Duodenal mucosa (tissue), 2 donors: ENCODE measurements at regions not wholly inside any gene's neighbourhood (a gene's known extent, or its start where the extent isn't known, plus 50 kb on each side); places are given as distances from the start of the nearest gene placed in this dataset.

ENCODE experiments used
- H3K27ac ChIP-seq: one replicate; pipeline ENCODE4 v1.7.0; 2013; ENCODE audit warnings: low read depth, low read length
- H3K27me3 ChIP-seq, 2 donors: one replicate each; pipeline ENCODE4 v1.7.0; 2013; ENCODE audit warnings: low read length in 2 of 2, control low read depth in 1 of 2; ENCODE audit not compliant: insufficient read depth in 2 of 2, control insufficient read depth in 1 of 2
- H3K36me3 ChIP-seq, 2 donors: one replicate each; pipeline ENCODE4 v1.7.0; 2013; ENCODE audit warnings: low read length in 2 of 2, control low read depth in 1 of 2; ENCODE audit not compliant: insufficient read depth in 2 of 2, control insufficient read depth in 1 of 2
- H3K4me1 ChIP-seq, 2 donors: one replicate each; pipeline ENCODE4 v1.7.0; 2013; ENCODE audit warnings: low read length in 2 of 2, control low read depth in 1 of 2; ENCODE audit not compliant: insufficient read depth in 2 of 2, control insufficient read depth in 1 of 2
- H3K4me3 ChIP-seq, 2 donors: one replicate each; pipeline ENCODE4 v1.7.0; 2013; ENCODE audit warnings: low read length in 2 of 2, low read depth in 1 of 2
- H3K9ac ChIP-seq, 2 donors: one replicate each; pipeline ENCODE4 v1.7.0; 2013; ENCODE audit warnings: low read length in 2 of 2, low read depth in 1 of 2
- H3K9me3 ChIP-seq, 2 donors: one replicate each; pipeline ENCODE4 v1.7.0; 2013; ENCODE audit warnings: low read length in 2 of 2, control low read depth in 1 of 2; ENCODE audit not compliant: control insufficient read depth in 1 of 2

- H3K4me3 ChIP-seq, result no peak overlapping the region
- H3K27me3 ChIP-seq, result no peaks in the 10 kb centered on the region
- H3K9ac ChIP-seq, result no peak overlapping the region
- no peaks in the 10 kb centered on the region for H3K36me3 ChIP-seq
- no peak overlapping the region for H3K27ac ChIP-seq
- H3K9me3 ChIP-seq, result no peaks in the 10 kb centered on the region
- no peaks in the 10 kb centered on the region for H3K4me1 ChIP-seq
These were observed 157.0 kb upstream of the ADO start for GRCh38 chr10:62647375-62648092.

- H3K27me3 ChIP-seq, result no peaks in the 10 kb centered on the region
- no peaks in the 10 kb centered on the region for H3K4me1 ChIP-seq
- no peak overlapping the region for H3K27ac ChIP-seq
- H3K9ac ChIP-seq, result no peak overlapping the region
- no peaks in the 10 kb centered on the region for H3K9me3 ChIP-seq
- H3K4me3 ChIP-seq, result no peak overlapping the region
- no peaks in the 10 kb centered on the region for H3K36me3 ChIP-seq
These were observed 155.6 kb upstream of the ADO start for GRCh38 chr10:62648921-62649320.

- no peak overlapping the region for H3K9ac ChIP-seq
- no peaks in the 10 kb centered on the region for H3K4me1 ChIP-seq
- no peaks in the 10 kb centered on the region for H3K9me3 ChIP-seq
- H3K4me3 ChIP-seq, result no peak overlapping the region
- H3K27me3 ChIP-seq, result no peaks in the 10 kb centered on the region
- no peaks in the 10 kb centered on the region for H3K36me3 ChIP-seq
- no peak overlapping the region for H3K27ac ChIP-seq
These were observed 154.1 kb upstream of the ADO start for GRCh38 chr10:62650411-62650810.

- Histone ChIP-seq H3K27ac (no peak overlapping the region), H3K9ac (no peak overlapping the region), H3K27me3 (no peaks in the 10 kb centered on the region), H3K4me1 (no peaks in the 10 kb centered on the region), H3K9me3 (no peaks in the 10 kb centered on the region), H3K4me3 (no peak overlapping the region), H3K36me3 (no peaks in the 10 kb centered on the region)
These were observed 153.2 kb upstream of the ADO start for GRCh38 chr10:62651341-62651740.

GRCh38 chr10:62652114-62652513 lies 152.4 kb upstream of the ADO start:
- no peaks in the 10 kb centered on the region for H3K9me3 ChIP-seq
- no peak overlapping the region for H3K9ac ChIP-seq
- H3K4me3 ChIP-seq, result no peak overlapping the region
- no peaks in the 10 kb centered on the region for H3K27me3 ChIP-seq
- no peak overlapping the region for H3K27ac ChIP-seq
- no peaks in the 10 kb centered on the region for H3K4me1 ChIP-seq
- H3K36me3 ChIP-seq, result no peaks in the 10 kb centered on the region

GRCh38 chr10:62652564-62652963 lies 152.0 kb upstream of the ADO start:
- Histone ChIP-seq H3K9me3 (no peaks in the 10 kb centered on the region), H3K36me3 (no peaks in the 10 kb centered on the region), H3K27me3 (no peaks in the 10 kb centered on the region), H3K27ac (no peak overlapping the region), H3K4me1 (no peaks in the 10 kb centered on the region), H3K4me3 (no peak overlapping the region), H3K9ac (no peak overlapping the region)

- H3K27me3 ChIP-seq, result no peaks in the 10 kb centered on the region
- H3K36me3 ChIP-seq, result no peaks in the 10 kb centered on the region
- H3K4me1 ChIP-seq, result no peaks in the 10 kb centered on the region
- H3K9ac ChIP-seq, result no peak overlapping the region
- no peak overlapping the region for H3K4me3 ChIP-seq
- no peak overlapping the region for H3K27ac ChIP-seq
- H3K9me3 ChIP-seq, result no peaks in the 10 kb centered on the region
These were observed 151.3 kb upstream of the ADO start for GRCh38 chr10:62653254-62653653.

GRCh38 chr10:62654966-62655336 lies 149.6 kb upstream of the ADO start:
- Histone ChIP-seq H3K4me3 (no peak overlapping the region), H3K9ac (no peak overlapping the region), H3K27ac (no peak overlapping the region), H3K9me3 (no peaks in the 10 kb centered on the region), H3K27me3 (no peaks in the 10 kb centered on the region), H3K4me1 (no peaks in the 10 kb centered on the region), H3K36me3 (no peaks in the 10 kb centered on the region)

GRCh38 chr10:62655337-62655994 lies 149.1 kb upstream of the ADO start:
- H3K9ac ChIP-seq, result no peak overlapping the region
- no peaks in the 10 kb centered on the region for H3K27me3 ChIP-seq
- no peak overlapping the region for H3K4me3 ChIP-seq
- H3K4me1 ChIP-seq, result no peaks in the 10 kb centered on the region
- H3K36me3 ChIP-seq, result no peaks in the 10 kb centered on the region
- H3K27ac ChIP-seq, result no peak overlapping the region
- no peaks in the 10 kb centered on the region for H3K9me3 ChIP-seq

- Histone ChIP-seq H3K36me3 (no peaks in the 10 kb centered on the region), H3K9ac (no peak overlapping the region), H3K4me3 (no peak overlapping the region), H3K27ac (no peak overlapping the region), H3K4me1 (no peaks in the 10 kb centered on the region), H3K9me3 (no peaks in the 10 kb centered on the region), H3K27me3 (no peaks in the 10 kb centered on the region)
These were observed 147.2 kb upstream of the ADO start for GRCh38 chr10:62657244-62657835.
